GM23248 (cell line): ENCODE measurements at regions not wholly inside any gene's neighbourhood (a gene's known extent, or its start where the extent isn't known, plus 50 kb on each side); places are given as distances from the start of the nearest gene placed in this dataset.
"Not testable (repeated sequence)": the region's sequence is repeated elsewhere in the genome, so short reads cannot be mapped to it uniquely, and the experiment has no call there.

Source experiments
- DNase-seq: peaks from one replicate; pipeline ENCODE4 v3.0.0-alpha.2; 2015
- H2AFZ ChIP-seq: fragments of 200-600 bp; sonication (generic); 2 replicates; pipeline ENCODE4 v1.6.1; 2016; ENCODE audit warnings: antibody characterized with exemption
- H3F3A ChIP-seq: fragments of 200-600 bp; sonication (generic); 2 replicates; pipeline ENCODE4 v1.6.1; 2016; ENCODE audit warnings: mild to moderate bottlenecking, antibody characterized with exemption, mixed run types; ENCODE audit not compliant: insufficient read depth
- H3K27ac ChIP-seq: fragments of 200-600 bp; sonication (generic); 2 replicates; pipeline ENCODE4 v1.5.1; 2016; ENCODE audit warnings: mild to moderate bottlenecking
- H3K27me3 ChIP-seq: fragments of 200-600 bp; sonication (generic); replicated peaks from 2 replicates; pipeline ENCODE4 v1.6.1; 2016; ENCODE audit warnings: mild to moderate bottlenecking; ENCODE audit not compliant: insufficient read depth
- H3K36me3 ChIP-seq: fragments of 200-600 bp; sonication (generic); 2 replicates; pipeline ENCODE4 v1.6.1; 2016; ENCODE audit warnings: low read depth, mild to moderate bottlenecking
- H3K4me1 ChIP-seq: fragments of 200-600 bp; sonication (generic); 2 replicates; pipeline ENCODE4 v1.6.1; 2016; ENCODE audit warnings: mild to moderate bottlenecking; ENCODE audit not compliant: insufficient read depth
- H3K4me2 ChIP-seq: fragments of 200-600 bp; sonication (generic); one replicate; pipeline ENCODE4 v1.6.1; 2016; ENCODE audit warnings: mild to moderate bottlenecking; ENCODE audit not compliant: unreplicated experiment
- H3K4me3 ChIP-seq: fragments of 200-600 bp; sonication (generic); 2 replicates; pipeline ENCODE4 v1.5.1; 2016; ENCODE audit warnings: mild to moderate bottlenecking
- H3K79me2 ChIP-seq: fragments of 200-600 bp; sonication (generic); 2 replicates; pipeline ENCODE4 v1.6.1; 2016; ENCODE audit warnings: mild to moderate bottlenecking; ENCODE audit not compliant: insufficient read depth
- H3K9ac ChIP-seq: fragments of 200-600 bp; sonication (generic); 2 replicates; pipeline ENCODE4 v1.6.1; 2016; ENCODE audit warnings: mild to moderate bottlenecking
- H3K9me2 ChIP-seq: fragments of 200-600 bp; sonication (generic); 2 replicates; pipeline ENCODE4 v1.6.1; 2016; ENCODE audit warnings: mixed run types, mild to moderate bottlenecking, moderate library complexity; ENCODE audit not compliant: insufficient read depth
- H3K9me3 ChIP-seq: fragments of 200-600 bp; sonication (generic); one replicate; pipeline ENCODE4 v1.6.1; 2017; ENCODE audit warnings: low read depth
- H4K20me1 ChIP-seq: fragments of 200-600 bp; sonication (generic); 2 replicates; pipeline ENCODE4 v1.6.0; 2016; ENCODE audit not compliant: insufficient read depth
- EZH2 ChIP-seq: fragments of 200-600 bp; sonication (generic); IDR thresholded peaks from 2 replicates; pipeline ENCODE4 v1.6.1; 2018; ENCODE audit warnings: antibody characterized with exemption, mild to moderate bottlenecking; ENCODE audit not compliant: insufficient read depth, poor library complexity, severe bottlenecking
- EZH2phosphoT487 ChIP-seq: fragments of 200-600 bp; sonication (generic); IDR thresholded peaks from 2 replicates; pipeline ENCODE4 v1.6.1; 2018; ENCODE audit warnings: antibody characterized with exemption, moderate library complexity, mild to moderate bottlenecking, low read depth; ENCODE audit not compliant: insufficient read depth
- WGBS, 2 experiments: methylation state at CpG; one replicate each; pipeline ENCODE4 v1.1.6; 2015 to 2017; ENCODE audit warnings: low lambda C conversion rate in 2 of 2, low coverage in 1 of 2; ENCODE audit errors: missing lambda C conversion rate in 2 of 2; 5-methylcytosine and 5-hydroxymethylcytosine counted together
- in situ Hi-C: fragments of 300-500 bp; cut with MboI; formaldehyde crosslinking; loops from 2 replicates; pipeline ENCODE4 v1.15.0; 2020

GRCh38 chr6:10140136-10140535, 274.7 kb downstream of the TFAP2A start:
- no peaks in the 10 kb centered on the region for H4K20me1 ChIP-seq

GRCh38 chr6:10138917-10139316, 276.0 kb downstream of the TFAP2A start:
- no peaks in the 10 kb centered on the region for H3K27me3 ChIP-seq
- no peak overlapping the region for H2AFZ ChIP-seq
- H3K9me3 ChIP-seq, result no peaks in the 10 kb centered on the region
- no peaks in the 10 kb centered on the region for H3K36me3 ChIP-seq
- no peak overlapping the region for H3K9ac ChIP-seq
- H4K20me1 ChIP-seq, result no peaks in the 10 kb centered on the region
- peak; percentile 29 for DNase-seq
- H3K4me3 ChIP-seq, result no peak overlapping the region
- H3K4me1 ChIP-seq, result no peaks in the 10 kb centered on the region
- H3K79me2 ChIP-seq, result no peaks in the 10 kb centered on the region
- in situ Hi-C loops, result no loop called here
- H3K4me2 ChIP-seq, result no peak overlapping the region
- H3K27ac ChIP-seq, result no peak overlapping the region
- H3F3A ChIP-seq, result no peaks in the 10 kb centered on the region
- no peaks in the 10 kb centered on the region for H3K9me2 ChIP-seq
- TF ChIP-seq EZH2phosphoT487, result no peak
- no peak for TF ChIP-seq EZH2
- 40 to 49% methylated on average over 3 of the region's 3 CpGs for WGBS, 2 experiments

More at GRCh38 chr6:10140136-10140535, 274.7 kb downstream of the TFAP2A start:
- H2AFZ ChIP-seq, result peak overlapping the region; percentile 17; the same call in 1 of the 2 replicates
- no peaks in the 10 kb centered on the region for H3K4me1 ChIP-seq
- no peak overlapping the region for H3K4me3 ChIP-seq
- H3K9ac ChIP-seq, result no peak overlapping the region
- H3K9me3 ChIP-seq, result no peaks in the 10 kb centered on the region
- no peak for DNase-seq
- 23 to 26% methylated on average over 3 of the region's 3 CpGs for WGBS, 2 experiments
- no peak overlapping the region for H3K27ac ChIP-seq
- no peaks in the 10 kb centered on the region for H3K36me3 ChIP-seq
- in situ Hi-C loops, result no loop called here
- TF ChIP-seq EZH2 (no peak), EZH2phosphoT487 (no peak)
- H3K4me2 ChIP-seq, result no peak overlapping the region
- no peaks in the 10 kb centered on the region for H3K9me2 ChIP-seq
- no peaks in the 10 kb centered on the region for H3K27me3 ChIP-seq
- H3F3A ChIP-seq, result no peaks in the 10 kb centered on the region
- no peaks in the 10 kb centered on the region for H3K79me2 ChIP-seq

GRCh38 chr6:10136636-10137035, 278.2 kb downstream of the TFAP2A start:
- no peaks in the 10 kb centered on the region for H3K79me2 ChIP-seq
- no peak overlapping the region for H2AFZ ChIP-seq
- no peaks in the 10 kb centered on the region for H4K20me1 ChIP-seq
- WGBS, 2 experiments, result 67 to 83% methylated on average over 7 of the region's 7 CpGs
- no peaks in the 10 kb centered on the region for H3K4me1 ChIP-seq
- no peak overlapping the region for H3K4me3 ChIP-seq
- no peak overlapping the region for H3K9ac ChIP-seq
- no peaks in the 10 kb centered on the region for H3K9me3 ChIP-seq
- no peaks in the 10 kb centered on the region for H3K27me3 ChIP-seq
- DNase-seq, result no peak
- H3K9me2 ChIP-seq, result no peaks in the 10 kb centered on the region
- H3K36me3 ChIP-seq, result no peaks in the 10 kb centered on the region
- no peak overlapping the region for H3K4me2 ChIP-seq
- H3K27ac ChIP-seq, result no peak overlapping the region
- TF ChIP-seq EZH2phosphoT487 (no peak), EZH2 (no peak)
- no peaks in the 10 kb centered on the region for H3F3A ChIP-seq
- in situ Hi-C loops, result no loop called here

- H3K79me2 ChIP-seq, H3K27me3 ChIP-seq, H3K36me3 ChIP-seq, DNase-seq, H3K4me1 ChIP-seq, H3K27ac ChIP-seq, H3K9ac ChIP-seq, H3K9me2 ChIP-seq, H3K4me3 ChIP-seq, H3F3A ChIP-seq, in situ Hi-C loops, H2AFZ ChIP-seq, H4K20me1 ChIP-seq, H3K9me3 ChIP-seq, H3K4me2 ChIP-seq: not testable (repeated sequence)
- 50 to 57% methylated on average over 14 of the region's 14 CpGs for WGBS, 2 experiments
These were observed 280.7 kb downstream of the TFAP2A start for GRCh38 chr6:10134185-10134584.

- in situ Hi-C loops, result no loop called here
- 40 to 42% methylated on average over 4 of the region's 4 CpGs for WGBS, 2 experiments
- no peak overlapping the region for H3K4me3 ChIP-seq
These were observed 286.2 kb downstream of the TFAP2A start for GRCh38 chr6:10128721-10129120.

More at GRCh38 chr6:10128721-10129120, 286.2 kb downstream of the TFAP2A start:
- no peak overlapping the region for H3K27ac ChIP-seq
- H3K36me3 ChIP-seq, result no peaks in the 10 kb centered on the region
- no peak overlapping the region for H3K4me2 ChIP-seq
- no peaks in the 10 kb centered on the region for H3K79me2 ChIP-seq
- H2AFZ ChIP-seq, result no peak overlapping the region
- H3K4me1 ChIP-seq, result no peaks in the 10 kb centered on the region
- H4K20me1 ChIP-seq, result no peaks in the 10 kb centered on the region
- TF ChIP-seq EZH2 (no peak), EZH2phosphoT487 (no peak)
- no peak overlapping the region for H3K9ac ChIP-seq
- no peaks in the 10 kb centered on the region for H3F3A ChIP-seq
- DNase-seq, result no peak
- no peaks in the 10 kb centered on the region for H3K9me3 ChIP-seq
- no peaks in the 10 kb centered on the region for H3K9me2 ChIP-seq
- no peaks in the 10 kb centered on the region for H3K27me3 ChIP-seq
